ENCODE measurements at regions not wholly inside any gene's neighbourhood (a gene's known extent, or its start where the extent isn't known, plus 50 kb on each side); places are given as distances from the start of the nearest gene placed in this dataset.

DNA sequence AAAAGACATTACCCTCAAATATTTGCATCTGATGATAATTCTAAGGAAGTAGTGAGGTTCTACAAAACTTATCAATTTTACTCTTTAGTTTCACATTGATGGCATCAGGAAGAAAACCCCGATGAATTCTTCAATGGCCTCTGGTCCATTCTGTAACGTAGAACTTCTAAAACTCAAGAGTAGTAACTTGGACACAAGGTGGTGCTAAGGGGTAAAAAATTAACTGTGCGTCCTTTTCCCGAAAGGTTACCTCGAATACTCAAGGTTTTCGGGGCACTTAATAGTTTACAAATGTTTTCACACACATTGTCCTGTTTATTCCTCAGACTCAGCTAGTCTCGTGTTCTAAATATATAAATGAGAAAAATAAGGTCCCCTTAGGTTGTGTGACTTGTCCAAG lies 517.3 kb upstream of the ZFHX3 start:
- TF ChIP-seq, protein P1, sequence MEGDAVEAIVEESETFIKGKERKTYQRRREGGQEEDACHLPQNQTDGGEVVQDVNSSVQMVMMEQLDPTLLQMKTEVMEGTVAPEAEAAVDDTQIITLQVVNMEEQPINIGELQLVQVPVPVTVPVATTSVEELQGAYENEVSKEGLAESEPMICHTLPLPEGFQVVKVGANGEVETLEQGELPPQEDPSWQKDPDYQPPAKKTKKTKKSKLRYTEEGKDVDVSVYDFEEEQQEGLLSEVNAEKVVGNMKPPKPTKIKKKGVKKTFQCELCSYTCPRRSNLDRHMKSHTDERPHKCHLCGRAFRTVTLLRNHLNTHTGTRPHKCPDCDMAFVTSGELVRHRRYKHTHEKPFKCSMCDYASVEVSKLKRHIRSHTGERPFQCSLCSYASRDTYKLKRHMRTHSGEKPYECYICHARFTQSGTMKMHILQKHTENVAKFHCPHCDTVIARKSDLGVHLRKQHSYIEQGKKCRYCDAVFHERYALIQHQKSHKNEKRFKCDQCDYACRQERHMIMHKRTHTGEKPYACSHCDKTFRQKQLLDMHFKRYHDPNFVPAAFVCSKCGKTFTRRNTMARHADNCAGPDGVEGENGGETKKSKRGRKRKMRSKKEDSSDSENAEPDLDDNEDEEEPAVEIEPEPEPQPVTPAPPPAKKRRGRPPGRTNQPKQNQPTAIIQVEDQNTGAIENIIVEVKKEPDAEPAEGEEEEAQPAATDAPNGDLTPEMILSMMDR (conservative IDR thresholded peaks at IDR 0.05 in 1 of 2, IDR thresholded peaks at IDR 0.05 in 1 of 2; ENCODE audit: extremely low read depth in 1 of 2, insufficient read depth in 1 of 2, low read depth in 1 of 2, low read length in 2 of 2) = peak in 1 of 2 donors; percentile 24
- no peak for TF ChIP-seq EZH2 (IDR thresholded peaks at IDR 0.05; ENCODE audit: borderline replicate concordance, low read length)

Data from mammary epithelial cell (primary cell).